Glomerular endothelial cell (primary cell): ENCODE measurements at regions not wholly inside any gene's neighbourhood (a gene's known extent, or its start where the extent isn't known, plus 50 kb on each side); places are given as distances from the start of the nearest gene placed in this dataset.

Experiments
- DNase-seq: peaks from one replicate; pipeline ENCODE4 v3.0.0-alpha.2; 2011; ENCODE audit warnings: low read depth, low spot score; ENCODE audit errors: extremely low read depth

GRCh38 chr16:86444261-86444660, 66.1 kb upstream of the FOXF1 start:
- no peak for DNase-seq

- no peak for DNase-seq
Measured at GRCh38 chr16:86444661-86445060, 65.7 kb upstream of the FOXF1 start.

- DNase-seq: no peak
Measured at GRCh38 chr16:86446279-86446678, 64.0 kb upstream of the FOXF1 start.

GRCh38 chr16:86447228-86447627, 63.1 kb upstream of the FOXF1 start:
- no peak for DNase-seq

- no peak for DNase-seq
Measured at GRCh38 chr16:86448306-86448890, 61.9 kb upstream of the FOXF1 start.

- no peak for DNase-seq
Measured at GRCh38 chr16:86449446-86450095, 60.8 kb upstream of the FOXF1 start.

- no peak for DNase-seq
Measured at GRCh38 chr16:86450691-86451090, 59.6 kb upstream of the FOXF1 start.

- no peak for DNase-seq
Measured at GRCh38 chr16:86452451-86452850, 57.9 kb upstream of the FOXF1 start.

- DNase-seq: no peak
Measured at GRCh38 chr16:86455116-86455515, 55.2 kb upstream of the FOXF1 start.

- no peak for DNase-seq
Measured at GRCh38 chr16:86455640-86456039, 54.7 kb upstream of the FOXF1 start.

GRCh38 chr16:86457501-86458148, 52.7 kb upstream of the FOXF1 start:
- no peak for DNase-seq

- no peak for DNase-seq
Measured at GRCh38 chr16:86458149-86458777, 52.1 kb upstream of the FOXF1 start.

GRCh38 chr16:86459266-86459665, 51.1 kb upstream of the FOXF1 start:
- no peak for DNase-seq
